IMR-90 (cell line): ENCODE measurements at regions not wholly inside any gene's neighbourhood (a gene's known extent, or its start where the extent isn't known, plus 50 kb on each side); places are given as distances from the start of the nearest gene placed in this dataset.
"Not testable (repeated sequence)": the region's sequence is repeated elsewhere in the genome, so short reads cannot be mapped to it uniquely, and the experiment has no call there.

Source experiments
- BHLHE40 ChIP-seq: fragments of 150-350 bp; IDR thresholded peaks from 2 replicates; pipeline ENCODE4 v1.6.1; 2016; ENCODE audit warnings: mild to moderate bottlenecking, low read depth, low read length
- CHD1 ChIP-seq: IDR thresholded peaks from 2 replicates; pipeline ENCODE4 v1.6.1; 2012; ENCODE audit warnings: low read depth, low read length, improper control_type of control experiment
- CTCF ChIP-seq: conservative IDR thresholded peaks from 2 replicates; pipeline ENCODE4 v1.5.1; 2012; ENCODE audit warnings: mild to moderate bottlenecking, low read depth, low read length, improper control_type of control experiment
- ELK1 ChIP-seq: fragments of 150-350 bp; IDR thresholded peaks from 2 replicates; pipeline ENCODE4 v1.6.1; 2016; ENCODE audit warnings: low read depth, mild to moderate bottlenecking, low read length, moderate library complexity, borderline replicate concordance
- MAFK ChIP-seq: IDR thresholded peaks from 2 replicates; pipeline ENCODE4 v1.6.1; 2012; ENCODE audit warnings: low read depth, low read length, improper control_type of control experiment
- MAZ ChIP-seq: IDR thresholded peaks from 2 replicates; pipeline ENCODE4 v1.6.1; 2012; ENCODE audit warnings: low read depth, mild to moderate bottlenecking, low read length, improper control_type of control experiment, moderate library complexity, borderline replicate concordance
- NFE2L2 ChIP-seq: fragments of 150-350 bp; IDR thresholded peaks from 2 replicates; pipeline ENCODE4 v1.6.1; 2016; ENCODE audit warnings: low read depth, mild to moderate bottlenecking, low read length
- POLR2A ChIP-seq: IDR thresholded peaks from 2 replicates; pipeline ENCODE4 v1.6.1; 2012; ENCODE audit warnings: mild to moderate bottlenecking, low read depth, low read length
- RAD21 ChIP-seq: IDR thresholded peaks from 2 replicates; pipeline ENCODE4 v1.6.1; 2012; ENCODE audit warnings: low read length, improper control_type of control experiment
- RCOR1 ChIP-seq: IDR thresholded peaks from 2 replicates; pipeline ENCODE4 v1.6.1; 2012; ENCODE audit warnings: mild to moderate bottlenecking, low read length, improper control_type of control experiment; ENCODE audit not compliant: insufficient replicate concordance
- RFX5 ChIP-seq: IDR thresholded peaks from 2 replicates; pipeline ENCODE4 v1.8.0; 2012; ENCODE audit warnings: low read depth, mild to moderate bottlenecking, low read length, moderate library complexity
- SMC3 ChIP-seq: fragments of 150-350 bp; IDR thresholded peaks from 2 replicates; pipeline ENCODE4 v1.6.1; 2016; ENCODE audit warnings: low read depth, mild to moderate bottlenecking, antibody characterized with exemption, low read length, moderate library complexity
- USF2 ChIP-seq: fragments of 150-350 bp; IDR thresholded peaks from 2 replicates; pipeline ENCODE4 v1.6.1; 2017; ENCODE audit warnings: mild to moderate bottlenecking, antibody characterized with exemption, low read length, low read depth

- not testable (repeated sequence) for TF ChIP-seq CTCF, USF2, POLR2A, ELK1, MAZ, RAD21, RFX5, NFE2L2, BHLHE40, RCOR1, CHD1, MAFK, SMC3
Measured at GRCh38 chr2:161072436-161072835, 87.8 kb upstream of the TANK start.
